Ishikawa (cell line): ENCODE measurements at regions not wholly inside any gene's neighbourhood (a gene's known extent, or its start where the extent isn't known, plus 50 kb on each side); places are given as distances from the start of the nearest gene placed in this dataset.

Experiments used
- CREB1 ChIP-seq: IDR thresholded peaks from 2 replicates; pipeline ENCODE4 v1.6.1; 2012; ENCODE audit warnings: low read depth
- FOXM1 ChIP-seq: IDR thresholded peaks from 2 replicates; pipeline ENCODE4 v1.6.1; 2012; ENCODE audit warnings: low read depth, borderline replicate concordance
- NFIC ChIP-seq: IDR thresholded peaks from 2 replicates; pipeline ENCODE4 v1.6.1; 2012
- TAF1 ChIP-seq: IDR thresholded peaks from 2 replicates; pipeline ENCODE4 v1.6.1; 2012; ENCODE audit warnings: low read depth, mild to moderate bottlenecking
- TCF12 ChIP-seq: IDR thresholded peaks from 2 replicates; pipeline ENCODE4 v1.6.1; 2012; ENCODE audit warnings: low read depth
- TF ChIP-seq, protein P1 (sequence below): IDR thresholded peaks from 2 replicates; pipeline ENCODE4 v1.6.1; 2012; ENCODE audit warnings: low read depth, mild to moderate bottlenecking
- TF ChIP-seq, protein P2 (sequence below): IDR thresholded peaks from 2 replicates; pipeline ENCODE4 v1.6.1; 2012

DNA sequence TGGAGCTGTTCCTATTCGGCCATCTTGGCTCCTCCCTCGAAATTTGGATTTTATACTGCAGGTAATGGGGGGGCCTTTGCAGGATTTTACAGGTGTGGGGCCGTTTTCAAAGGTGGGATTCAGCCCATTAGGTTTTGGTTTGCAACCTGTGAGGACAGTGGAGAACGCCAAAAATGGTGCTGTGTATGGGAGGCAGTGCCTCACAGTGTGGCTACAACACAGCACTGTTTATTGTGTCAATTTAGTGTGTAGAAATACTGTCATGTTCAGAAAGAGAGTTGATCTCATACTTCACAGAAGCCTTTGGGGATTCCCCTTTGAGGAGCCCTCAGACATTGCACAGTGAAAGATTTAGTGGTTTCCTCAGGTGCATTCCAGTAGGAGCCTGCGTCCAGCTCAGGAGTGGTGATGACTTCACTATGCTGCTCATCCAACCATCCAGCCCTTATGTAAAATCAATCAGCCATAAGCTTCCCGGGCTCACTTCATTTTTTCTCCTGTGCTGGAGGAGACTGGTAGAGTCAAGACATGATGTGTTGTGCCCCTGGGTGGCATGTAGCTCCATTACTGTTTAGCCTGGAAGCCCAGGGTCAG, 92.7 kb upstream of the PRMT8 start:
- TF ChIP-seq FOXM1 = no peak
- TF ChIP-seq, protein P1, sequence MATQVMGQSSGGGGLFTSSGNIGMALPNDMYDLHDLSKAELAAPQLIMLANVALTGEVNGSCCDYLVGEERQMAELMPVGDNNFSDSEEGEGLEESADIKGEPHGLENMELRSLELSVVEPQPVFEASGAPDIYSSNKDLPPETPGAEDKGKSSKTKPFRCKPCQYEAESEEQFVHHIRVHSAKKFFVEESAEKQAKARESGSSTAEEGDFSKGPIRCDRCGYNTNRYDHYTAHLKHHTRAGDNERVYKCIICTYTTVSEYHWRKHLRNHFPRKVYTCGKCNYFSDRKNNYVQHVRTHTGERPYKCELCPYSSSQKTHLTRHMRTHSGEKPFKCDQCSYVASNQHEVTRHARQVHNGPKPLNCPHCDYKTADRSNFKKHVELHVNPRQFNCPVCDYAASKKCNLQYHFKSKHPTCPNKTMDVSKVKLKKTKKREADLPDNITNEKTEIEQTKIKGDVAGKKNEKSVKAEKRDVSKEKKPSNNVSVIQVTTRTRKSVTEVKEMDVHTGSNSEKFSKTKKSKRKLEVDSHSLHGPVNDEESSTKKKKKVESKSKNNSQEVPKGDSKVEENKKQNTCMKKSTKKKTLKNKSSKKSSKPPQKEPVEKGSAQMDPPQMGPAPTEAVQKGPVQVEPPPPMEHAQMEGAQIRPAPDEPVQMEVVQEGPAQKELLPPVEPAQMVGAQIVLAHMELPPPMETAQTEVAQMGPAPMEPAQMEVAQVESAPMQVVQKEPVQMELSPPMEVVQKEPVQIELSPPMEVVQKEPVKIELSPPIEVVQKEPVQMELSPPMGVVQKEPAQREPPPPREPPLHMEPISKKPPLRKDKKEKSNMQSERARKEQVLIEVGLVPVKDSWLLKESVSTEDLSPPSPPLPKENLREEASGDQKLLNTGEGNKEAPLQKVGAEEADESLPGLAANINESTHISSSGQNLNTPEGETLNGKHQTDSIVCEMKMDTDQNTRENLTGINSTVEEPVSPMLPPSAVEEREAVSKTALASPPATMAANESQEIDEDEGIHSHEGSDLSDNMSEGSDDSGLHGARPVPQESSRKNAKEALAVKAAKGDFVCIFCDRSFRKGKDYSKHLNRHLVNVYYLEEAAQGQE = no peak
- TF ChIP-seq NFIC = no peak
- TF ChIP-seq CREB1 = no peak
- TF ChIP-seq, protein P2, sequence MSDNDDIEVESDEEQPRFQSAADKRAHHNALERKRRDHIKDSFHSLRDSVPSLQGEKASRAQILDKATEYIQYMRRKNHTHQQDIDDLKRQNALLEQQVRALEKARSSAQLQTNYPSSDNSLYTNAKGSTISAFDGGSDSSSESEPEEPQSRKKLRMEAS = no peak
- no peak for TF ChIP-seq TAF1
- no peak for TF ChIP-seq TCF12
